ENCODE measurements at regions not wholly inside any gene's neighbourhood (a gene's known extent, or its start where the extent isn't known, plus 50 kb on each side); places are given as distances from the start of the nearest gene placed in this dataset.
"Not testable (repeated sequence)": the region's sequence is repeated elsewhere in the genome, so short reads cannot be mapped to it uniquely, and the experiment has no call there.

DNA sequence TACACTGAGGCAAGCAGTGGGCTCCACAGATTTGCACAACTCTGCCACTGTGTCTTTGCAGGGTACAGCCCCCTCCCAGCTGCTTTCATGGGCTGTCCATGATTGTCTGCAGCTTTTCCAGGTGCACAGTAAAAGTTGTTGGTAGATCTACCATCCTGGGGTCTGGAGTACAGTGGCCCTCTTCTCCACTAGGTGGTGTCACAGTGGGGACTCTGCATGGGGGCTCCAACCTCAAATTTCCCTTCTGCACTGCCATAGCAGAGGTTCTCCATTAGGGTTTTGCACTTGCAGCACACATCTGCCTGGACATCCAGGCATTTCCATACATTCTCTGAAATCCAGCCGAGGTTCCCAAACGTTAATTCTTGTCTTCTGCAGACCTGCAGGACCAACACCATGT is 1002.3 kb downstream of the FAM133A start:
- ChIA-PET POLR2A (no interaction called here), CTCF (no interaction called here)
- Histone ChIP-seq H3K4me3 (ENCODE audit: low read length) (no peak overlapping the region), H3K36me3 (ENCODE audit: insufficient read depth, low read length) (no peaks in the 10 kb centered on the region), H3K27me3 (ENCODE audit: control insufficient read depth in 1 of 2, insufficient read depth in 2 of 2, low read length in 2 of 2) (no peaks in the 10 kb centered on the region), H3K9me3 (ENCODE audit: control insufficient read depth in 1 of 2, insufficient read depth in 1 of 2, low read length in 2 of 2) (no peaks in the 10 kb centered on the region), H3K4me1 (ENCODE audit: insufficient read depth, low read length) (no peaks in the 10 kb centered on the region), H3K27ac (ENCODE audit: low read depth in 1 of 2, low read length in 2 of 2) (no peak overlapping the region)
- DNase-seq (no peak), ATAC-seq (ENCODE audit: poor library complexity) (no peak)
- no peaks in the 10 kb centered on the region for H3K4me1 Mint-ChIP-seq (ENCODE audit: low read depth)
- TF ChIP-seq, protein P1, sequence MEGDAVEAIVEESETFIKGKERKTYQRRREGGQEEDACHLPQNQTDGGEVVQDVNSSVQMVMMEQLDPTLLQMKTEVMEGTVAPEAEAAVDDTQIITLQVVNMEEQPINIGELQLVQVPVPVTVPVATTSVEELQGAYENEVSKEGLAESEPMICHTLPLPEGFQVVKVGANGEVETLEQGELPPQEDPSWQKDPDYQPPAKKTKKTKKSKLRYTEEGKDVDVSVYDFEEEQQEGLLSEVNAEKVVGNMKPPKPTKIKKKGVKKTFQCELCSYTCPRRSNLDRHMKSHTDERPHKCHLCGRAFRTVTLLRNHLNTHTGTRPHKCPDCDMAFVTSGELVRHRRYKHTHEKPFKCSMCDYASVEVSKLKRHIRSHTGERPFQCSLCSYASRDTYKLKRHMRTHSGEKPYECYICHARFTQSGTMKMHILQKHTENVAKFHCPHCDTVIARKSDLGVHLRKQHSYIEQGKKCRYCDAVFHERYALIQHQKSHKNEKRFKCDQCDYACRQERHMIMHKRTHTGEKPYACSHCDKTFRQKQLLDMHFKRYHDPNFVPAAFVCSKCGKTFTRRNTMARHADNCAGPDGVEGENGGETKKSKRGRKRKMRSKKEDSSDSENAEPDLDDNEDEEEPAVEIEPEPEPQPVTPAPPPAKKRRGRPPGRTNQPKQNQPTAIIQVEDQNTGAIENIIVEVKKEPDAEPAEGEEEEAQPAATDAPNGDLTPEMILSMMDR (IDR thresholded peaks at IDR 0.05), result no peak
- H3K4me3 Mint-ChIP-seq, result no peak overlapping the region
- intact Hi-C loops (cut with DNase I, micrococcal nuclease), result loop anchor here in 1 of 2 experiments (5.0 kb wide), 1 partner anchor 49 kb away; no protein-coding TSS in a partner anchor
- no peaks in the 10 kb centered on the region for H3K9me3 Mint-ChIP-seq
- no peak overlapping the region for H3K27ac Mint-ChIP-seq
- no peaks in the 10 kb centered on the region for H3K36me3 Mint-ChIP-seq (ENCODE audit: low read depth)
- no peaks in the 10 kb centered on the region for H3K27me3 Mint-ChIP-seq

DNA sequence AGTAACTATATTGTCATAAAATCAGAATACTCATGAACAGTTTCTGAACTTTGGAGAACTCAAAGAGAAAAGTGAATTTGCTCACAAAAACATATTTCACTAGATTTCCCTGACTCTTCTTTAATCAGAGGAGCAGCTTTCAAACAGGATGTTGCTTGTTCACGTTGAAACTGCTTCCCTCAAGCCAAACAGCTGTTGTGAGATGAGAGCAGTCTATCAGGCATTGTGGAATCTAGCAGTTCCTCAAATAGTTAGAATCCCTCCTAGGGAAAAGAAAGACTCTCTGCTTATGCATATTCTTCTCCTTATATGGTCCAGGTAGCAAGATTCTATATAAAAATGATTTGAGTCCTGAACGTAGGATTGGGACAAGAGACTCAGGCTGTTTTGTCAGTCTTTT is 1012.1 kb downstream of the FAM133A start:
- no peak overlapping the region for H3K27ac ChIP-seq (ENCODE audit: low read depth in 1 of 2, low read length in 2 of 2)
- TF ChIP-seq, protein P1 (IDR thresholded peaks at IDR 0.05), result no peak
- no peak overlapping the region for H3K4me3 ChIP-seq (ENCODE audit: low read length)
- H3K4me1 ChIP-seq (ENCODE audit: insufficient read depth, low read length), result no peaks in the 10 kb centered on the region
- no peaks in the 10 kb centered on the region for H3K36me3 ChIP-seq (ENCODE audit: insufficient read depth, low read length)
- ChIA-PET CTCF (no interaction called here), POLR2A (no interaction called here)
- Mint-ChIP-seq H3K9me3 (no peaks in the 10 kb centered on the region), H3K4me1 (ENCODE audit: low read depth) (no peaks in the 10 kb centered on the region), H3K36me3 (ENCODE audit: low read depth) (no peaks in the 10 kb centered on the region), H3K27ac (no peak overlapping the region), H3K27me3 (no peaks in the 10 kb centered on the region), H3K4me3 (no peak overlapping the region)
- H3K9me3 ChIP-seq (ENCODE audit: control insufficient read depth in 1 of 2, insufficient read depth in 1 of 2, low read length in 2 of 2), result no peaks in the 10 kb centered on the region
- H3K27me3 ChIP-seq (ENCODE audit: control insufficient read depth in 1 of 2, insufficient read depth in 2 of 2, low read length in 2 of 2), result no peaks in the 10 kb centered on the region
- intact Hi-C loops (cut with DNase I, micrococcal nuclease), result no loop called here
- DNase-seq (no peak), ATAC-seq (ENCODE audit: poor library complexity) (no peak)

DNA sequence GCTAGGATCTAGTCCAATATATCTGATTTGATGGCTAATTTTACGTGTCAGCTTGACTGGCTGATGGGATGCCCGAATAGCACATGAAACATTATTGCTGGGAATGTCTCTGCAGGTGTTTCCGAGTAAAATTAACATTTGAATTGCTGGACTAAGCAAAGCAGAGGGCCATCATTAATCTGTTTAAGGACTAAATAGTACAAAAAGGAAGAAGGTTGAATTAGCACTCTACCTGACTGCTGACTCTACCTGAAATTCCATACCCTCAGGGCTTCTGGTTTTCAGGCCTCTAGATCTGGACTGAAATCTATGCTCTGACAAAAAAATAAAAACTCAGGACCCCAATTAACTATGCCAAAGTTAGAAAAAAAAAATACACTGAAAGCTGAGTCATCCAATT is 1021.9 kb downstream of the FAM133A start:
- H3K4me3 Mint-ChIP-seq, result no peak overlapping the region
- intact Hi-C loops (cut with DNase I, micrococcal nuclease), result no loop called here
- ATAC-seq (ENCODE audit: poor library complexity) (no peak), DNase-seq (no peak)
- Histone ChIP-seq H3K36me3 (ENCODE audit: insufficient read depth, low read length) (no peaks in the 10 kb centered on the region), H3K4me1 (ENCODE audit: insufficient read depth, low read length) (no peaks in the 10 kb centered on the region), H3K9me3 (ENCODE audit: control insufficient read depth in 1 of 2, insufficient read depth in 1 of 2, low read length in 2 of 2) (no peaks in the 10 kb centered on the region), H3K27me3 (ENCODE audit: control insufficient read depth in 1 of 2, insufficient read depth in 2 of 2, low read length in 2 of 2) (no peaks in the 10 kb centered on the region), H3K27ac (ENCODE audit: low read depth in 1 of 2, low read length in 2 of 2) (no peak overlapping the region), H3K4me3 (ENCODE audit: low read length) (no peak overlapping the region)
- no peaks in the 10 kb centered on the region for H3K4me1 Mint-ChIP-seq (ENCODE audit: low read depth)
- H3K36me3 Mint-ChIP-seq (ENCODE audit: low read depth), result no peaks in the 10 kb centered on the region
- H3K27me3 Mint-ChIP-seq, result no peaks in the 10 kb centered on the region
- no peak overlapping the region for H3K27ac Mint-ChIP-seq
- POLR2A ChIA-PET, result no interaction called here
- TF ChIP-seq, protein P1 (IDR thresholded peaks at IDR 0.05), result no peak
- CTCF ChIA-PET, result no interaction called here
- no peaks in the 10 kb centered on the region for H3K9me3 Mint-ChIP-seq

DNA sequence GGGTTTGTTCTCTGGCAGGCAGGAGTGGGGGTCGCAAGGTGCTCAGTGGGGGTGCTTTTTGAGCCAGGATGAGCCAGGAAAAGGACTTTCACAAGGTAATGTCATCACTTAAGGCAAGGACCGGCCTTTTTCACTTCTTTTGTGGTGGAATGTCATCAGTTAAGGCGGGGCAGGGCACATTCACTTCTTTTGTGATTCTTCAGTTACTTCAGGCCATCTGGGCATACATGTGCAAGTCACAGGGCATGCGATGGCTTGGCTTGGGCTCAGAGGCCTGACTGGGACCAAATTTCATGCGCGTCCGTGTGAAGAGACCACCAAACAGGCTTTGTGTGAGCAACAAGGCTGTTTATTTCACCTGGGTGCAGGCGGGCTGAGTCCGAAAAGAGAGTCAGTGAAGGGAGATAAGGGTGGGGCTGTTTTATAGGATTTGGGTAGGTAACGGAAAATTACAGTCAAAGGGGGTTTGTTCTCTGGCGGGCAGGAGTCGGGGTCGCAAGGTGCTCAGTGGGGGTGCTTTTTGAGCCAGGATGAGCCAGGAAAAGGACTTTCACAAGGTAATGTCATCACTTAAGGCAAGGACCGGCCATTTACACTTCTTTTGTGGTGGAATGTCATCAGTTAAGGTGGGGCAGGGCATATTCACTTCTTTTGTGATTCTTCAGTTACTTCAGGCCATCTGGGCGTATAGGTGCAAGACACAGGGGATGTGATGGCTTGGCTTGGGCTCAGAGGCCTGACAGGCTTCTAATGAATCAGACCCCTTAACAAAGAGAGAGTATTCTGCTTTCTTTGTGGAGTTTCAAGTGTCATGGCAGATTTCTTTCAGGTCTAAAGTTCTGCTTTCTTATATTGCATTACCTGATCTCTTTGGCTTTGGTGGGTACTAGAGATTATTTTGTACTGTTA is 1030.6 kb downstream of the FAM133A start:
- POLR2A ChIA-PET; H3K36me3 Mint-ChIP-seq (ENCODE audit: low read depth); CTCF ChIA-PET; H3K27ac ChIP-seq (ENCODE audit: low read depth in 1 of 2, low read length in 2 of 2); H3K9me3 Mint-ChIP-seq; H3K27ac Mint-ChIP-seq; ATAC-seq (ENCODE audit: poor library complexity); H3K4me1 Mint-ChIP-seq (ENCODE audit: low read depth); H3K4me3 ChIP-seq (ENCODE audit: low read length); H3K9me3 ChIP-seq (ENCODE audit: control insufficient read depth in 1 of 2, insufficient read depth in 1 of 2, low read length in 2 of 2); H3K27me3 ChIP-seq (ENCODE audit: control insufficient read depth in 1 of 2, insufficient read depth in 2 of 2, low read length in 2 of 2); intact Hi-C loops (cut with DNase I, micrococcal nuclease); DNase-seq; H3K36me3 ChIP-seq (ENCODE audit: insufficient read depth, low read length); H3K4me1 ChIP-seq (ENCODE audit: insufficient read depth, low read length); H3K4me3 Mint-ChIP-seq; H3K27me3 Mint-ChIP-seq: not testable (repeated sequence)
